ENCODE measurements at regions not wholly inside any gene's neighbourhood (a gene's known extent, or its start where the extent isn't known, plus 50 kb on each side); places are given as distances from the start of the nearest gene placed in this dataset.

GRCh38 chr9:87234854-87235253 lies 262.8 kb upstream of the DAPK1 start:
- no peak overlapping the region for H3K4me3 ChIP-seq (ENCODE audit: low read length)
- no peaks in the 10 kb centered on the region for H4K20me1 ChIP-seq (ENCODE audit: insufficient read depth, low read depth, low read length)
- H3K9me2 ChIP-seq (replicated peaks; ENCODE audit: insufficient read depth, low read length) = no peaks in the 10 kb centered on the region
- no peak overlapping the region for H2AFZ ChIP-seq (ENCODE audit: low read length)
- H3K79me2 ChIP-seq (ENCODE audit: low read length) = no peaks in the 10 kb centered on the region
- no peaks in the 10 kb centered on the region for H3K27me3 ChIP-seq (ENCODE audit: low read length)
- no peak for DNase-seq
- H3K4me1 ChIP-seq (ENCODE audit: low read length) = no peaks in the 10 kb centered on the region
- no peak overlapping the region for H3K9ac ChIP-seq (ENCODE audit: low read length)
- no peaks in the 10 kb centered on the region for H3K9me3 ChIP-seq (ENCODE audit: low read length)
- H3K4me2 ChIP-seq (ENCODE audit: low read depth, low read length, poor library complexity, severe bottlenecking) = no peak overlapping the region
- no peak overlapping the region for H3K27ac ChIP-seq (ENCODE audit: low read length)
- no peaks in the 10 kb centered on the region for H3K36me3 ChIP-seq (ENCODE audit: insufficient read depth, low read length)

- Histone ChIP-seq H3K27me3 (ENCODE audit: low read length) (no peaks in the 10 kb centered on the region), H2AFZ (ENCODE audit: low read length) (no peak overlapping the region), H4K20me1 (ENCODE audit: insufficient read depth, low read depth, low read length) (no peaks in the 10 kb centered on the region), H3K9me3 (ENCODE audit: low read length) (no peaks in the 10 kb centered on the region), H3K9me2 (replicated peaks; ENCODE audit: insufficient read depth, low read length) (no peaks in the 10 kb centered on the region), H3K36me3 (ENCODE audit: insufficient read depth, low read length) (no peaks in the 10 kb centered on the region), H3K4me2 (ENCODE audit: low read depth, low read length, poor library complexity, severe bottlenecking) (no peak overlapping the region), H3K4me1 (ENCODE audit: low read length) (no peaks in the 10 kb centered on the region), H3K9ac (ENCODE audit: low read length) (no peak overlapping the region), H3K27ac (ENCODE audit: low read length) (no peak overlapping the region), H3K79me2 (ENCODE audit: low read length) (no peaks in the 10 kb centered on the region), H3K4me3 (ENCODE audit: low read length) (no peak overlapping the region)
- no peak for DNase-seq
Measured at GRCh38 chr9:87236546-87236945, 261.1 kb upstream of the DAPK1 start.

GRCh38 chr9:87237336-87237735 lies 260.3 kb upstream of the DAPK1 start:
- Histone ChIP-seq H3K27ac (ENCODE audit: low read length) (no peak overlapping the region), H3K36me3 (ENCODE audit: insufficient read depth, low read length) (no peaks in the 10 kb centered on the region), H3K4me3 (ENCODE audit: low read length) (no peak overlapping the region), H2AFZ (ENCODE audit: low read length) (no peak overlapping the region), H3K27me3 (ENCODE audit: low read length) (no peaks in the 10 kb centered on the region), H3K9me3 (ENCODE audit: low read length) (no peaks in the 10 kb centered on the region), H3K79me2 (ENCODE audit: low read length) (no peaks in the 10 kb centered on the region), H4K20me1 (ENCODE audit: insufficient read depth, low read depth, low read length) (no peaks in the 10 kb centered on the region), H3K4me2 (ENCODE audit: low read depth, low read length, poor library complexity, severe bottlenecking) (no peak overlapping the region), H3K9me2 (replicated peaks; ENCODE audit: insufficient read depth, low read length) (no peaks in the 10 kb centered on the region), H3K4me1 (ENCODE audit: low read length) (no peaks in the 10 kb centered on the region), H3K9ac (ENCODE audit: low read length) (no peak overlapping the region)
- DNase-seq = no peak

GRCh38 chr9:87238545-87238944 lies 259.1 kb upstream of the DAPK1 start:
- no peaks in the 10 kb centered on the region for H3K4me1 ChIP-seq (ENCODE audit: low read length)
- no peaks in the 10 kb centered on the region for H3K9me2 ChIP-seq (replicated peaks; ENCODE audit: insufficient read depth, low read length)
- no peaks in the 10 kb centered on the region for H3K79me2 ChIP-seq (ENCODE audit: low read length)
- no peaks in the 10 kb centered on the region for H3K27me3 ChIP-seq (ENCODE audit: low read length)
- H3K4me3 ChIP-seq (ENCODE audit: low read length) = no peak overlapping the region
- no peaks in the 10 kb centered on the region for H3K9me3 ChIP-seq (ENCODE audit: low read length)
- H4K20me1 ChIP-seq (ENCODE audit: insufficient read depth, low read depth, low read length) = no peaks in the 10 kb centered on the region
- H3K9ac ChIP-seq (ENCODE audit: low read length) = no peak overlapping the region
- no peaks in the 10 kb centered on the region for H3K36me3 ChIP-seq (ENCODE audit: insufficient read depth, low read length)
- no peak for DNase-seq
- H3K4me2 ChIP-seq (ENCODE audit: low read depth, low read length, poor library complexity, severe bottlenecking) = no peak overlapping the region
- no peak overlapping the region for H2AFZ ChIP-seq (ENCODE audit: low read length)
- no peak overlapping the region for H3K27ac ChIP-seq (ENCODE audit: low read length)

GRCh38 chr9:87239312-87239711 lies 258.4 kb upstream of the DAPK1 start:
- Histone ChIP-seq H3K9me3 (ENCODE audit: low read length) (no peaks in the 10 kb centered on the region), H2AFZ (ENCODE audit: low read length) (no peak overlapping the region), H3K4me2 (ENCODE audit: low read depth, low read length, poor library complexity, severe bottlenecking) (no peak overlapping the region), H3K36me3 (ENCODE audit: insufficient read depth, low read length) (no peaks in the 10 kb centered on the region), H3K9ac (ENCODE audit: low read length) (no peak overlapping the region), H3K27ac (ENCODE audit: low read length) (no peak overlapping the region), H4K20me1 (ENCODE audit: insufficient read depth, low read depth, low read length) (no peaks in the 10 kb centered on the region), H3K4me1 (ENCODE audit: low read length) (no peaks in the 10 kb centered on the region), H3K79me2 (ENCODE audit: low read length) (no peaks in the 10 kb centered on the region), H3K27me3 (ENCODE audit: low read length) (no peaks in the 10 kb centered on the region), H3K4me3 (ENCODE audit: low read length) (no peak overlapping the region), H3K9me2 (replicated peaks; ENCODE audit: insufficient read depth, low read length) (no peaks in the 10 kb centered on the region)
- no peak for DNase-seq

- Histone ChIP-seq H4K20me1 (ENCODE audit: insufficient read depth, low read depth, low read length) (no peaks in the 10 kb centered on the region), H3K4me2 (ENCODE audit: low read depth, low read length, poor library complexity, severe bottlenecking) (no peak overlapping the region), H3K9me3 (ENCODE audit: low read length) (no peaks in the 10 kb centered on the region), H3K9me2 (replicated peaks; ENCODE audit: insufficient read depth, low read length) (no peaks in the 10 kb centered on the region), H3K36me3 (ENCODE audit: insufficient read depth, low read length) (no peaks in the 10 kb centered on the region), H2AFZ (ENCODE audit: low read length) (no peak overlapping the region), H3K27me3 (ENCODE audit: low read length) (no peaks in the 10 kb centered on the region), H3K4me3 (ENCODE audit: low read length) (no peak overlapping the region), H3K79me2 (ENCODE audit: low read length) (no peaks in the 10 kb centered on the region), H3K4me1 (ENCODE audit: low read length) (no peaks in the 10 kb centered on the region), H3K27ac (ENCODE audit: low read length) (no peak overlapping the region), H3K9ac (ENCODE audit: low read length) (no peak overlapping the region)
- no peak for DNase-seq
Measured at GRCh38 chr9:87243602-87244001, 254.1 kb upstream of the DAPK1 start.

GRCh38 chr9:87245271-87245670 lies 252.4 kb upstream of the DAPK1 start:
- Histone ChIP-seq H3K9me3 (ENCODE audit: low read length) (no peaks in the 10 kb centered on the region), H4K20me1 (ENCODE audit: insufficient read depth, low read depth, low read length) (no peaks in the 10 kb centered on the region), H2AFZ (ENCODE audit: low read length) (no peak overlapping the region), H3K36me3 (ENCODE audit: insufficient read depth, low read length) (no peaks in the 10 kb centered on the region), H3K9ac (ENCODE audit: low read length) (no peak overlapping the region), H3K79me2 (ENCODE audit: low read length) (no peaks in the 10 kb centered on the region), H3K4me3 (ENCODE audit: low read length) (no peak overlapping the region), H3K27me3 (ENCODE audit: low read length) (no peaks in the 10 kb centered on the region), H3K27ac (ENCODE audit: low read length) (no peak overlapping the region), H3K4me1 (ENCODE audit: low read length) (no peaks in the 10 kb centered on the region), H3K9me2 (replicated peaks; ENCODE audit: insufficient read depth, low read length) (no peaks in the 10 kb centered on the region), H3K4me2 (ENCODE audit: low read depth, low read length, poor library complexity, severe bottlenecking) (no peak overlapping the region)
- no peak for DNase-seq

- Histone ChIP-seq H4K20me1 (ENCODE audit: insufficient read depth, low read depth, low read length) (no peaks in the 10 kb centered on the region), H3K9me2 (replicated peaks; ENCODE audit: insufficient read depth, low read length) (no peaks in the 10 kb centered on the region), H2AFZ (ENCODE audit: low read length) (no peak overlapping the region), H3K4me3 (ENCODE audit: low read length) (no peak overlapping the region), H3K9me3 (ENCODE audit: low read length) (no peaks in the 10 kb centered on the region), H3K4me2 (ENCODE audit: low read depth, low read length, poor library complexity, severe bottlenecking) (no peak overlapping the region), H3K27ac (ENCODE audit: low read length) (no peak overlapping the region), H3K9ac (ENCODE audit: low read length) (no peak overlapping the region), H3K79me2 (ENCODE audit: low read length) (no peaks in the 10 kb centered on the region), H3K27me3 (ENCODE audit: low read length) (no peaks in the 10 kb centered on the region), H3K4me1 (ENCODE audit: low read length) (no peaks in the 10 kb centered on the region), H3K36me3 (ENCODE audit: insufficient read depth, low read length) (no peaks in the 10 kb centered on the region)
- no peak for DNase-seq
Measured at GRCh38 chr9:87247097-87247496, 250.6 kb upstream of the DAPK1 start.

- no peaks in the 10 kb centered on the region for H3K4me1 ChIP-seq (ENCODE audit: low read length)
- H2AFZ ChIP-seq (ENCODE audit: low read length) = no peak overlapping the region
- H3K9me3 ChIP-seq (ENCODE audit: low read length) = no peaks in the 10 kb centered on the region
- no peak overlapping the region for H3K4me2 ChIP-seq (ENCODE audit: low read depth, low read length, poor library complexity, severe bottlenecking)
- H3K79me2 ChIP-seq (ENCODE audit: low read length) = no peaks in the 10 kb centered on the region
- no peak for DNase-seq
- no peak overlapping the region for H3K4me3 ChIP-seq (ENCODE audit: low read length)
- H4K20me1 ChIP-seq (ENCODE audit: insufficient read depth, low read depth, low read length) = no peaks in the 10 kb centered on the region
- no peak overlapping the region for H3K9ac ChIP-seq (ENCODE audit: low read length)
- H3K9me2 ChIP-seq (replicated peaks; ENCODE audit: insufficient read depth, low read length) = no peaks in the 10 kb centered on the region
- H3K27ac ChIP-seq (ENCODE audit: low read length) = no peak overlapping the region
- no peaks in the 10 kb centered on the region for H3K27me3 ChIP-seq (ENCODE audit: low read length)
- H3K36me3 ChIP-seq (ENCODE audit: insufficient read depth, low read length) = no peaks in the 10 kb centered on the region
Measured at GRCh38 chr9:87249029-87249428, 248.6 kb upstream of the DAPK1 start.

Data from Karpas-422 (cell line).